Endothelial cell (in vitro differentiated cells): ENCODE measurements at regions not wholly inside any gene's neighbourhood (a gene's known extent, or its start where the extent isn't known, plus 50 kb on each side); places are given as distances from the start of the nearest gene placed in this dataset.

Experiments
- DNase-seq: peaks from one replicate; pipeline ENCODE4 v3.0.0; 2021; ENCODE audit warnings: low spot score
- H3K27ac Mint-ChIP-seq: one replicate; pipeline ENCODE4 v1.8.0; 2021; ENCODE audit warnings: mixed read lengths, inconsistent platforms; ENCODE audit not compliant: unreplicated experiment
- H3K27me3 Mint-ChIP-seq: one replicate; pipeline ENCODE4 v1.8.0; 2021; ENCODE audit warnings: mild to moderate bottlenecking, moderate library complexity, mixed read lengths, inconsistent platforms; ENCODE audit not compliant: unreplicated experiment
- H3K36me3 Mint-ChIP-seq: one replicate; pipeline ENCODE4 v1.8.0; 2021; ENCODE audit warnings: mild to moderate bottlenecking, low read depth, mixed read lengths, inconsistent platforms; ENCODE audit not compliant: unreplicated experiment
- H3K4me1 Mint-ChIP-seq: one replicate; pipeline ENCODE4 v1.8.0; 2021; ENCODE audit warnings: mild to moderate bottlenecking, mixed read lengths, inconsistent platforms; ENCODE audit not compliant: unreplicated experiment
- H3K4me3 Mint-ChIP-seq: one replicate; pipeline ENCODE4 v1.8.0; 2021; ENCODE audit warnings: mild to moderate bottlenecking, mixed read lengths, inconsistent platforms; ENCODE audit not compliant: unreplicated experiment
- H3K9me3 Mint-ChIP-seq: one replicate; pipeline ENCODE4 v1.8.0; 2021; ENCODE audit warnings: mixed read lengths, inconsistent platforms; ENCODE audit not compliant: unreplicated experiment
- TF ChIP-seq, protein P1 (sequence below): fragments of 200-600 bp; sonication (generic); IDR thresholded peaks from one replicate; pipeline ENCODE4 v1.5.0; 2021; ENCODE audit warnings: antibody characterized with exemption; ENCODE audit not compliant: unreplicated experiment

DNA sequence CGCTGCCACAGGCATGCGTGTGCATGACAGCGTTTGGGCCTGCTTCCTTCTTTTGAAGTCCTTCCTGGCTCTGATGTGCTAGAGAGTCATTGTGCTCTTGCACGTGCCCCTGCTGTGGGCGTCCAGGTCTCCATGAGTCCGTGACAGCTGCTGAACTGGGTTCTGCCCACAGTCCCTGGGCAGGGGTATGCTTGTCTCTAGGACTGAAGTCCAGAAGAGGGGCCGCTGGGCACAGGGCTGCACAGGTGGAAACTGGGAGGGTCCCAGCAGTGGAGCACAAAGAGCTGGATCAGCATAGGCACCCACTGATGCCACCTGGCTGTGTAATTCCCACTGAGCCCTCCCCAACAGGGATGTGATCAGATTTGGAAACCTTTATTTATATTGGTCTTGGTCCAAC lies 169.4 kb downstream of the IRX2 start:
- H3K36me3 Mint-ChIP-seq: no peaks in the 10 kb centered on the region
- peaks cover 14% of the 10 kb centered on the region for H3K9me3 Mint-ChIP-seq
- H3K4me1 Mint-ChIP-seq: no peaks in the 10 kb centered on the region
- DNase-seq: no peak
- no peak overlapping the region for H3K4me3 Mint-ChIP-seq
- peaks cover 5% of the 10 kb centered on the region for H3K27me3 Mint-ChIP-seq
- H3K27ac Mint-ChIP-seq: no peak overlapping the region
- TF ChIP-seq, protein P1, sequence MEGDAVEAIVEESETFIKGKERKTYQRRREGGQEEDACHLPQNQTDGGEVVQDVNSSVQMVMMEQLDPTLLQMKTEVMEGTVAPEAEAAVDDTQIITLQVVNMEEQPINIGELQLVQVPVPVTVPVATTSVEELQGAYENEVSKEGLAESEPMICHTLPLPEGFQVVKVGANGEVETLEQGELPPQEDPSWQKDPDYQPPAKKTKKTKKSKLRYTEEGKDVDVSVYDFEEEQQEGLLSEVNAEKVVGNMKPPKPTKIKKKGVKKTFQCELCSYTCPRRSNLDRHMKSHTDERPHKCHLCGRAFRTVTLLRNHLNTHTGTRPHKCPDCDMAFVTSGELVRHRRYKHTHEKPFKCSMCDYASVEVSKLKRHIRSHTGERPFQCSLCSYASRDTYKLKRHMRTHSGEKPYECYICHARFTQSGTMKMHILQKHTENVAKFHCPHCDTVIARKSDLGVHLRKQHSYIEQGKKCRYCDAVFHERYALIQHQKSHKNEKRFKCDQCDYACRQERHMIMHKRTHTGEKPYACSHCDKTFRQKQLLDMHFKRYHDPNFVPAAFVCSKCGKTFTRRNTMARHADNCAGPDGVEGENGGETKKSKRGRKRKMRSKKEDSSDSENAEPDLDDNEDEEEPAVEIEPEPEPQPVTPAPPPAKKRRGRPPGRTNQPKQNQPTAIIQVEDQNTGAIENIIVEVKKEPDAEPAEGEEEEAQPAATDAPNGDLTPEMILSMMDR: no peak

DNA sequence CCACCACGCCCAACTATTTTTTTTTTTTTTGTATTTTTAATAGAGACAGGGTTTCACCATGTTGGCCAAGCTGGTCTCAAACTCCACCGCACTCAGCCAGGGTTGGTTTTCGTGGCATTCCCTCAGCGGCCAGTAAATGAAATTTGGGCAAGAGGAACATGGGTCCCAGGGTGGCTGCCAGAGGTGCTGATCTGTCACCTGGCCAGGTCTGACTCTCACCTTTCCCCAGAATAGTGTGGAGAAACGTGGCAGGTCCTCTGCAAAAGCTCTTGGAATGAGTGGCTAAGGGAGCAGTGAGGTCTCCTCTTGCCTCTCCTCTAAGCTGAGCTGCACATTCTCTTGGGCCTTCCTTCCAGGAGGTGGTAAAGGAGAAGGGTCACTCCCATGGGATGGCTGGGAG lies 170.1 kb downstream of the IRX2 start:
- TF ChIP-seq, protein P1: no peak
- no peak overlapping the region for H3K4me3 Mint-ChIP-seq
- peaks cover 17% of the 10 kb centered on the region for H3K9me3 Mint-ChIP-seq
- no peak for DNase-seq
- H3K4me1 Mint-ChIP-seq: no peaks in the 10 kb centered on the region
- peaks cover 5% of the 10 kb centered on the region for H3K27me3 Mint-ChIP-seq
- no peak overlapping the region for H3K27ac Mint-ChIP-seq
- H3K36me3 Mint-ChIP-seq: peaks cover 3% of the 10 kb centered on the region

DNA sequence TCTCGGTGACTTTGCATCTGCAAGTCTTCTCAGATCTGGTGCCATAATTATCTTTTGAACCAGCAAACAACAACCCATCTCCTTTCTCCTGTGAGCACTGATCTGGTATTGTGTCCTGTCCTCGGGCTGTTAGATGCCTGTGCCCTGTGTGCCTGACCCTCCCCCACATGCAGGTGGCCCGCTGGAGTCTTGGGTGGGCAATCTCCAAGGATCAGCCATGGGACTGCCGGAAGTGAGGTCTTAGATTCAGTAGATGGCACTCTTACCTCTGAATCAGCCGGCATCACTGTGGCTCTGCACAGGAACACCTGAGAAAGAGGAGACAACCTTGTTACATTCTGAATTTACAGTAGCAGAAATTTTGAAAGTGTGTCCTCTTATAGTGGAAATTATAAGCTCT lies 172.4 kb downstream of the IRX2 start:
- peak overlapping the region; percentile 4 for H3K4me3 Mint-ChIP-seq
- H3K4me1 Mint-ChIP-seq: no peaks in the 10 kb centered on the region
- no peak overlapping the region for H3K27ac Mint-ChIP-seq
- peaks cover 4% of the 10 kb centered on the region for H3K36me3 Mint-ChIP-seq
- DNase-seq: no peak
- peaks cover 5% of the 10 kb centered on the region for H3K27me3 Mint-ChIP-seq
- peaks cover 18% of the 10 kb centered on the region for H3K9me3 Mint-ChIP-seq
- TF ChIP-seq, protein P1: no peak

DNA sequence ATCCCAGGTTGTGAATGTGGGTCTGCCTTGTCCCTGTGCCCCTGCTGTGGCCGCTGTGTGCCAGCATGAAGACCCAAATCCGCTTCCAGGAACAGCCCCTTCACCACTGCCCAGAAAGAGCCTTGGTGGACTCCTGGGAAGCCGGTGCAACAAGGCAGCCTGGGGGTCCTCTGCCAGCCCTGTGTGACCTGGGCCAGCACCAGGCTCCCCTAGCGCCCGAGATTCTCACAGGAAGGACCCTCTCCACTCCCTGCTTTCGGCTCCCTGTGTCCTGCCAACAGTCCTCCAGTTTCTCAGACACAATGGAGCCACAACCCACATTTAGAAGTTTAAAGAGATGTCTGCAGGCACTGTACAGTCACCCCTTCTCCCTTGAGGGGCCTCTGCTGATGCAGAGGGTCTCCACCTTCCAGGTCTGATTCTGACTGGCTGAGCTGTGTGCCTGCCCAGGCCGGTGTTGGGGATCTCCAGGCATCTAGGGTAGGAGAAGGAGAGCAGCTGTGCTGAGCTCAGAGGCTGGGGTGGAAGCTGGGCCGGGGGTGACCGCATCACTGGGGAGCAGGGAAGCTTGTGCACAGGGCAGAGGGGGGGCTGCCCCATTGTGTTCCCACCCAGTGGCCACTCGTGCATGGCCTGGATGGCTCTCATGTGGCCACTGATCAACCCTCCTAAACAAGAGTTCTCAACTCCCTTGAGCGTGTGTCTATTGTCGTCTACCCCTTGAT lies 174.0 kb downstream of the IRX2 start:
- H3K27me3 Mint-ChIP-seq: peaks cover 5% of the 10 kb centered on the region
- no peaks in the 10 kb centered on the region for H3K4me1 Mint-ChIP-seq
- no peak for DNase-seq
- peaks cover 18% of the 10 kb centered on the region for H3K9me3 Mint-ChIP-seq
- H3K36me3 Mint-ChIP-seq: peaks cover 4% of the 10 kb centered on the region
- TF ChIP-seq, protein P1: no peak
- no peak overlapping the region for H3K27ac Mint-ChIP-seq
- no peak overlapping the region for H3K4me3 Mint-ChIP-seq

DNA sequence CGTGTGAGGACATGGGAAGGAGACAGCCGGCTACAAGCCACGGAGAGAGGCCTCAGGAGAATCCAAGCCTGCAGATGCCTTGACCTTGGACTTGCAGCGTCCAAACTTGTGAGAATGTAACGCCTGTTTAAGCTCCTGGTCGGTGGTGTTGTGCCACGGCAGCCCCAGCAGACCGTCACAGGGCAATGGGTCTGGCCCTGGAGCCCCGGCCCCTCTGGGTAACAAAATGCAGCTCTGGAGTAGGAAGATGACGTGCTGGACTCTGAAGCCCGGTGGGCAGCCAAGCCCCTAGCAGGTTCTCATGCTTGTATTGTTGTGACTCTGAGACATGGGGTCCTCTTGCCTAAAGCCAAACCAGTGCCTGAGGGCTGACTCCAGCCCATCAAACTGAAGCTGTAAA lies 174.7 kb downstream of the IRX2 start:
- H3K27me3 Mint-ChIP-seq: peaks cover 3% of the 10 kb centered on the region
- no peak for DNase-seq
- H3K4me1 Mint-ChIP-seq: no peaks in the 10 kb centered on the region
- H3K36me3 Mint-ChIP-seq: peaks cover 4% of the 10 kb centered on the region
- no peak overlapping the region for H3K4me3 Mint-ChIP-seq
- TF ChIP-seq, protein P1: no peak
- no peak overlapping the region for H3K27ac Mint-ChIP-seq
- peaks cover 15% of the 10 kb centered on the region for H3K9me3 Mint-ChIP-seq
